HG02938 (cell line): ENCODE measurements at regions not wholly inside any gene's neighbourhood (a gene's known extent, or its start where the extent isn't known, plus 50 kb on each side); places are given as distances from the start of the nearest gene placed in this dataset.
"Not testable (repeated sequence)": the region's sequence is repeated elsewhere in the genome, so short reads cannot be mapped to it uniquely, and the experiment has no call there.

Source experiments
- ATAC-seq: cut with Tn5 transposase; IDR thresholded peaks from one replicate; pipeline ENCODE4 v1.9.1; 2021; ENCODE audit warnings: mild to moderate bottlenecking, moderate library complexity; ENCODE audit not compliant: unreplicated experiment

DNA sequence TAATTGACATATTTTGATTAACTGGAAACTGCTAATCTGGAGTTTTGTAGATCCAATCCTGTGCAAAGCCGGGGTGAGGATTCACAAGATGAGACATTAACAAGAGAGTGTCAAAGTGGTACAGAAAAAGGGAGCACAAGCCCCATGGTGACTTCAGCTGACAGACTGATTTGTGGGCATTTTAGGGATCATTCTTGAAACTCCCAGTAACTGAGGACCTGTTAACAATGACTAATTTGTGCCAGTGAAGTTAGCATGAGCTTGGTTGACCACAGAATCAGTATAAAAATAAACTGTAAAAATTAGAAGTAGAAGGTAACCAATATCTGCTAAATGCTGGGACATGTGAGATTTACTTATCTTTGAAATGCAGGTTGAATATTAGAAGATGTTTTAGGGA, 1578.3 kb downstream of the EFNA5 start:
- no peak for ATAC-seq

- no peak for ATAC-seq
Measured at GRCh38 chr5:106089073-106089472, 1581.7 kb downstream of the EFNA5 start.

DNA sequence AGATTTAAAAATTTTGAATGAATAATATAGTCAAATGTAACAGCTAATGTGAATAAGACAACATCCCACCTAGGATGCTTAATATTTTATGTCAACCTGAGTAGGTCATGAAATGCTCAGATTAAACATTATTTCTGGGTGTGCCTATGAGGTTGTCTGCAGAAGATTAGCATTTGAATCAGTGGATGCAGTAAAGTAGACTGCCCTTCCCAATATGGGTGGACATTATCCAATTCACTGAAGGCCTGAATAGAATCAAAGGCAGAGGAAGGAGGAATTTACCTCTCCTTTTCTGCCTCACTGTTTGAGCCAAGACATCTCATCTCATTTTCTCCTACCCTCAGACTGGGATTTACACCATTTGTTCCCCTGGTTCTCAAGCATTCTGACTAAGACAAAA, 1582.3 kb downstream of the EFNA5 start:
- ATAC-seq = no peak

DNA sequence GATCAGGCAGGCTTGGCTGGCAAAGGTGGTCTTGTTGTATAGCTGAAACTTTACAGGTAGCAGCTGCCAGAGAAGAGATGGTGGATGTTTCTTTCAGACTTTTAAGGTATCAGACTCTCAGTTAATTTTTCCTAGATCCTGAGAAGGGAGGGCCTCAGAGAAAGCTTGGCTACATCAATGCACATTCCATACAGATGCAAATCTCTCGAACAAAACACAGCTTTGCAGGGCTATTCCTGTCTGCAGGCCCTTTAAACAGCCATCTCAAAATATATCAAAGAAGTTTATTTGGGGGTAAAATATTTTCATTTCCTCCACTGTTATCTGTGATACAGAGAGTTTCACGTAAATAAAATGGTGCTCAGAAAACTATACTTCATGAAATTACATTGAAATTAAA, 1584.4 kb downstream of the EFNA5 start:
- no peak for ATAC-seq

DNA sequence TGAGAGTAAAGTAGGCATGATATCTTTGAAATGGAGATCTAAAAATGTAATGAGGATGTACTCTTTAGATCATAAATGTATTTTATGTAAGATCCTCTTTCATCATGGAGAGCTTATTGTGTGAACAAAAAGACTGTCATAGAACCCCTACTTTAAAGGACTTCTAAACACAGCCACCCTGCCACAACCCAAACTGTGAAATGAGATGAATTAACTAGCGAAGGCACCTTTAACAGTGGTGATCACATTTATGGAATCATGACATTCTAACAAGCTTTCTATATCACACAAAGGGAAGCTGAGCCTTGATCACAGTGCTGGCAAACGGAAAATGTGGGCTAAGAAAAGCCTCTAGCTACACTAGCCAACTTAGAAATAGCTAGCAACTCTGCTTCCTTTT, 1585.2 kb downstream of the EFNA5 start:
- ATAC-seq = no peak

- ATAC-seq = no peak
Measured at GRCh38 chr5:106085136-106085535, 1585.6 kb downstream of the EFNA5 start.

GRCh38 chr5:106080535-106080934, 1590.2 kb downstream of the EFNA5 start:
- ATAC-seq = no peak

GRCh38 chr5:106076655-106077054, 1594.1 kb downstream of the EFNA5 start:
- ATAC-seq = no peak

- ATAC-seq = no peak
Measured at GRCh38 chr5:106072208-106072607, 1598.5 kb downstream of the EFNA5 start.

- no peak for ATAC-seq
Measured at GRCh38 chr5:106047341-106047740, 1623.4 kb downstream of the EFNA5 start.

GRCh38 chr5:106032069-106032468, 1638.7 kb downstream of the EFNA5 start:
- not testable (repeated sequence) for ATAC-seq

DNA sequence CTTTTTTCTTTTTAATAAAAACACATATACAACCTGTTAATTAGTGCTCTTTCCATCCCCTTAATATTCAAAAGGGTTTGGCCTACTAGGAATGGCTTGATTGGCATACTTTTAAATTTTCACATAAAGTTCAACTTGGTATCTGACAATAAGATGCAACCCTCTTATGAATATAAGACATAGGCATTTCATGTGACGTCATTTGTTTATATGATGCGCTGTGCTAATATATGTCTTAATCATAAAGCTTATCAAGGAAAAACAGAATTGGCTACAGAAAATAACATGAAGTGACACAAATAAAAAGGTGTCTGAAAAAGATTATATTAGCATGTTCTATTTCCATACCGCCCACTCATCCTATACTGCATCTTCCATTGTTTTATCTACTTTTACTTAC, 1642.4 kb downstream of the EFNA5 start:
- ATAC-seq = no peak

DNA sequence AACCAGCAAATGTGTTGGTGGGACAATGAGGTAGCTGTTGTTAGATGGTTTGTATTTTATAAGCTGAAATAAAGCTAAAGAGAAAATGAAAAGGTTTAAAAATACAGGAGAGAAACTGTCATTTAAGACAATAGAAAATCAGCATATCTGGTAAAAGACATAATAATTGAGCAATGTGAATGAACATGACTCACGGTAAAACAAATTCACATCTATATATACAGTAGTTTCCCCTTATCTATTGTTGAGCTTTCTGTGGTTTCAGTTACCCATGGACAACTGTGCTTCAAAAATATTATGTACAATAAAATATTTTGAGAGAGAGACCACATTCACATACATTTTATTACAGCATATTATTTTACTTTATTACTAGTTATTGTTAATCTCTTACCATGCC, 1649.8 kb downstream of the EFNA5 start:
- ATAC-seq = no peak

- no peak for ATAC-seq
Measured at GRCh38 chr5:106019261-106019660, 1651.5 kb downstream of the EFNA5 start.

- no peak for ATAC-seq
Measured at GRCh38 chr5:106017243-106017857, 1653.4 kb downstream of the EFNA5 start.

GRCh38 chr5:106014262-106014661, 1656.5 kb downstream of the EFNA5 start:
- ATAC-seq = no peak

GRCh38 chr5:106006242-106006641, 1664.5 kb downstream of the EFNA5 start:
- ATAC-seq = no peak

DNA sequence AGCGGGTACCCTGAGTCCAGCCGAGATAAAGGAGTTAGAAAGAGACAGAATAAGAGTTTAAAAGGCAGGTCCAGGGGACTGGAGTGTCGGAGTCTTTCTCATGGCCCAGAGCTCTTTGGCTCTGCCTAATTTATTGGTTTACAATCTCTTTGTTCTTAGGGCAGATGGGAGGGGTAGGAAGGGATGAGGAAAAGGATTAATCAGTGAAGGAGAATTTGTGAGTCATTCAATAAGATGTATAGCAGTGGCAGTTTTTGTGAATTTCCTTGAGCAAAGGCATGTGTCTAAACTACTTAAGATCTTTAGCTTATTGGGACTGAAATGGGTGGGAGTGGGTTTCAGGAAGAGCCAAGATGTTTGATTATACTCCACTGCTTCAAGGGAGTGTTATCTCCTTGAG, 1671.7 kb downstream of the EFNA5 start:
- ATAC-seq = not testable (repeated sequence)

DNA sequence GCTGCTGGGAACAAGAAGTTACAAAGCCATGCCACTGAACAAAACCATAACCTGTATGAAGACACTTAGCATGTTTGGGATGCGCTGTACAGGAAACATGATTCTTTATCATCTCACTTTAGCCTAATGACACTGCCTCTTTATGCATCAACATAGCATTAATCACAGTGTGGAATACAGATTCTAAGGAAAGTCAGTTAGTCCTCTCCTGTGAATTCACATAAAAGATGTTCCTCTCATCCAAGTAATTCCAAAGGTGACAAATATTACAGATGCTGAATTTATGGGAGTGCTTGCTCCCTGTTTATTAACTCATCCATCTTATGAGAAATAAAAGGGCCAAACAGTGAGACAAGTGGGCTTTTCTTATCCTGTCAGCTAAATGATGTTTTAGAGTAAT, 1677.7 kb downstream of the EFNA5 start:
- no peak for ATAC-seq

GRCh38 chr5:105982526-105982925, 1688.2 kb downstream of the EFNA5 start:
- ATAC-seq = no peak

DNA sequence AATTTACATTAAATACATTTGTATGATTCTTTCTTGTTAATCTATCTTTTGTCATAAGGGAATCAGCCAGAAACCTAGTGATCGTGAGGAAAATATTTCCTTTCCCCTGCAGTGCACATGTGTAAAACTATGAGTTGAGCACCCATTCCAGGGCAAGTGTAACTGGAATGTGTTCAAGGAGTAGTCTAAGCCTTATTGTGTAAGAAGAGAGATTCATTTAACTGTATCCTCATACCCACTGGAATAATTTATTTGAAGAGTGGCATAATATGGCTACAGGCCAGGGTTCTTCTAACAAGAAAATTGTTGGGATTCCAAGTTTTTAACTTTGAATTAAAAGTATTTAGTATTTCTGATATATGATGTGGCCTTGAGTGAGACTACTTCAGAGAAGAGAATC, 1692.7 kb downstream of the EFNA5 start:
- ATAC-seq = no peak

GRCh38 chr5:105977163-105977562, 1693.6 kb downstream of the EFNA5 start:
- no peak for ATAC-seq

DNA sequence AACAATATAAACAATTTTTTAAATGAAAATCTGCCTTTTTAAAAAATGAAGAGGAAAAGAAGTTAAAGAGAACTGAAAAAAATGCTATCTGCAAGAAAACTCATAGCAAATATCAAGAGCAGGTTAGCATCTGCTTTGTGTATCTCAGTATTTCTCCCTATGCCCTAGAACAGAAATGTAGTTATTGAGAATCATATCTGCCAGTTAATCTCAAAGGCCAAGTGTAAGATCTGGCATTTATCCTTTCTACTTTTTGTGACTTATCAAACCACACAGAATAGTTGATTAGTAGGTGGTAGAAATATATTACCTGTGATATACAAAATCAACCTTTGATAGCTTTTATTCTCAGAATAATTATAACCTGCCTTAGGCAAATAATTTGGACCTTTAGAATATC, 1699.8 kb downstream of the EFNA5 start:
- no peak for ATAC-seq
